PC-9 (cell line): ENCODE measurements at regions not wholly inside any gene's neighbourhood (a gene's known extent, or its start where the extent isn't known, plus 50 kb on each side); places are given as distances from the start of the nearest gene placed in this dataset.

Experiments used
- BruUV-seq: library from RNA; stranded (reverse); fragments of 400-500 nt; replicated peaks from 2 replicates; lab custom pipeline; 2021; lab: Mats Ljungman, UMichigan
- CTCF ChIA-PET: fragments of 300-600 bp; sonication (Branson Sonifier 250); formaldehyde crosslinking; loops from one replicate; lab custom pipeline; 2022; ENCODE audit warnings: antibody characterized with exemption; lab: Charles Lee
- POLR2A ChIA-PET: fragments of 300-600 bp; sonication (Branson Sonifier 250); formaldehyde crosslinking; loops from one replicate; lab custom pipeline; 2022; ENCODE audit warnings: antibody characterized with exemption; ENCODE audit not compliant: unreplicated experiment; lab: Charles Lee
- DNase-seq, 2 experiments: peaks; one replicate each; pipeline versions ENCODE4 v3.0.0 to v3.0.0-alpha.2; 2015 to 2022; ENCODE audit warnings: mixed read lengths in 1 of 2
- H2AFZ ChIP-seq: fragments of 200-600 bp; sonication (generic); 2 replicates; pipeline ENCODE4 v1.8.1; 2017; ENCODE audit warnings: antibody characterized with exemption
- H3F3A ChIP-seq: fragments of 200-600 bp; sonication (generic); 2 replicates; pipeline ENCODE4 v1.8.1; 2017; ENCODE audit warnings: antibody characterized with exemption, mild to moderate bottlenecking, low read depth; ENCODE audit not compliant: insufficient read depth
- H3K27ac ChIP-seq: fragments of 200-600 bp; sonication (generic); 2 replicates; pipeline ENCODE4 v1.6.1; 2016; ENCODE audit warnings: mixed run types
- H3K27me3 ChIP-seq: fragments of 200-600 bp; sonication (generic); 2 replicates; pipeline ENCODE4 v1.6.1; 2016; ENCODE audit warnings: low read depth, mixed run types; ENCODE audit not compliant: insufficient read depth
- H3K36me3 ChIP-seq: fragments of 200-600 bp; sonication (generic); 2 replicates; pipeline ENCODE4 v1.6.1; 2016; ENCODE audit warnings: low read depth, mixed run types
- H3K4me1 ChIP-seq: fragments of 200-600 bp; sonication (generic); replicated peaks from 2 replicates; pipeline ENCODE4 v1.6.1; 2016; ENCODE audit warnings: mixed run types; ENCODE audit not compliant: insufficient read depth
- H3K4me2 ChIP-seq: fragments of 200-600 bp; sonication (generic); 2 replicates; pipeline ENCODE4 v1.6.1; 2017; ENCODE audit warnings: mixed run types
- H3K4me3 ChIP-seq: fragments of 200-600 bp; sonication (generic); 2 replicates; pipeline ENCODE4 v1.6.1; 2016; ENCODE audit warnings: mixed run types
- H3K79me2 ChIP-seq: fragments of 200-600 bp; sonication (generic); 2 replicates; pipeline ENCODE4 v1.6.1; 2017; ENCODE audit warnings: low read depth, mixed run types
- H3K9me2 ChIP-seq: fragments of 200-600 bp; sonication (generic); 2 replicates; pipeline ENCODE4 v1.8.1; 2017; ENCODE audit warnings: mild to moderate bottlenecking; ENCODE audit not compliant: insufficient read depth
- H3K9me3 ChIP-seq: fragments of 200-600 bp; sonication (generic); 2 replicates; pipeline ENCODE4 v1.8.1; 2016; ENCODE audit warnings: low read depth; ENCODE audit not compliant: insufficient read depth
- H4K20me1 ChIP-seq: fragments of 200-600 bp; sonication (generic); 2 replicates; pipeline ENCODE4 v1.8.1; 2017; ENCODE audit not compliant: insufficient read depth
- CTCF ChIP-seq: fragments of 200-600 bp; sonication (generic); conservative IDR thresholded peaks from 2 replicates; pipeline ENCODE4 v1.6.1; 2017; ENCODE audit warnings: mixed run types, antibody characterized with exemption, mild to moderate bottlenecking, moderate library complexity
- EZH2 ChIP-seq: fragments of 200-600 bp; sonication (generic); IDR thresholded peaks from 2 replicates; pipeline ENCODE4 v1.8.0; 2017; ENCODE audit warnings: antibody characterized with exemption, low read depth
- intact Hi-C: fragments of 100-400 bp; cut with micrococcal nuclease; formaldehyde crosslinking; loops from one replicate; pipeline ENCODE4 v1.10.0; 2022; ENCODE audit not compliant: unreplicated experiment

- TF ChIP-seq CTCF (no peak), EZH2 (no peak)
- DNase-seq, result no peak
- H3K4me2 ChIP-seq, result no peak overlapping the region
- no peaks in the 10 kb centered on the region for H3F3A ChIP-seq
- H3K79me2 ChIP-seq, result no peaks in the 10 kb centered on the region
- no peak overlapping the region for H3K27ac ChIP-seq
- no peaks in the 10 kb centered on the region for H4K20me1 ChIP-seq
- POLR2A ChIA-PET, result no interaction called here
- intact Hi-C loops, result no loop called here
- no peaks in the 10 kb centered on the region for H3K27me3 ChIP-seq
- CTCF ChIA-PET, result no interaction called here
- H3K9me2 ChIP-seq, result no peaks in the 10 kb centered on the region
- H2AFZ ChIP-seq, result no peak overlapping the region
- H3K4me1 ChIP-seq, result peaks cover 10% of the 10 kb centered on the region; the same call in 1 of the 2 replicates
- H3K9me3 ChIP-seq, result no peaks in the 10 kb centered on the region
- no peak overlapping the region for H3K4me3 ChIP-seq
- no peaks in the 10 kb centered on the region for H3K36me3 ChIP-seq
- no TSS peak for BruUV-seq
Observed at GRCh38 chr5:103657301-103657700, 94.7 kb upstream of the NUDT12 start.

GRCh38 chr5:103648086-103648485 is 85.5 kb upstream of the NUDT12 start:
- no TSS peak for BruUV-seq
- TF ChIP-seq EZH2 (no peak), CTCF (no peak)
- no peak overlapping the region for H3K4me2 ChIP-seq
- H3K9me3 ChIP-seq, result no peaks in the 10 kb centered on the region
- no peaks in the 10 kb centered on the region for H3K4me1 ChIP-seq
- ChIA-PET POLR2A (no interaction called here), CTCF (no interaction called here)
- intact Hi-C loops, result no loop called here
- H4K20me1 ChIP-seq, result no peaks in the 10 kb centered on the region
- no peak for DNase-seq
- no peak overlapping the region for H3K27ac ChIP-seq
- no peaks in the 10 kb centered on the region for H3K36me3 ChIP-seq
- no peaks in the 10 kb centered on the region for H3F3A ChIP-seq
- H3K9me2 ChIP-seq, result no peaks in the 10 kb centered on the region
- H3K4me3 ChIP-seq, result no peak overlapping the region
- no peak overlapping the region for H2AFZ ChIP-seq
- H3K79me2 ChIP-seq, result no peaks in the 10 kb centered on the region
- no peaks in the 10 kb centered on the region for H3K27me3 ChIP-seq

GRCh38 chr5:103646698-103647614 is 84.4 kb upstream of the NUDT12 start:
- BruUV-seq, result no TSS peak
- CTCF ChIA-PET, result no interaction called here

More at GRCh38 chr5:103646698-103647614, 84.4 kb upstream of the NUDT12 start:
- POLR2A ChIA-PET, result no interaction called here
- Histone ChIP-seq H3F3A (no peaks in the 10 kb centered on the region), H3K4me1 (no peaks in the 10 kb centered on the region), H4K20me1 (no peaks in the 10 kb centered on the region), H3K4me3 (no peak overlapping the region), H3K79me2 (no peaks in the 10 kb centered on the region), H2AFZ (no peak overlapping the region), H3K27ac (no peak overlapping the region), H3K9me3 (no peaks in the 10 kb centered on the region), H3K36me3 (no peaks in the 10 kb centered on the region), H3K9me2 (no peaks in the 10 kb centered on the region), H3K4me2 (no peak overlapping the region), H3K27me3 (no peaks in the 10 kb centered on the region)
- intact Hi-C loops, result no loop called here
- no peak for TF ChIP-seq CTCF
- TF ChIP-seq EZH2, result no peak
- no peak for DNase-seq
